B cell (primary cell): ENCODE measurements at regions not wholly inside any gene's neighbourhood (a gene's known extent, or its start where the extent isn't known, plus 50 kb on each side); places are given as distances from the start of the nearest gene placed in this dataset.
"Not testable (repeated sequence)": the region's sequence is repeated elsewhere in the genome, so short reads cannot be mapped to it uniquely, and the experiment has no call there.

ENCODE experiments used
- EZH2 ChIP-seq: IDR thresholded peaks from 2 replicates; pipeline ENCODE4 v1.6.1; 2012; ENCODE audit warnings: borderline replicate concordance, low read depth, mild to moderate bottlenecking, moderate library complexity, low read length; ENCODE audit not compliant: insufficient read depth, poor library complexity, severe bottlenecking
- TF ChIP-seq, protein P1 (sequence below): fragments of 200-600 bp; IDR thresholded peaks from one replicate; pipeline ENCODE4 v1.8.0; 2022; ENCODE audit warnings: antibody characterized with exemption, mild to moderate bottlenecking

DNA sequence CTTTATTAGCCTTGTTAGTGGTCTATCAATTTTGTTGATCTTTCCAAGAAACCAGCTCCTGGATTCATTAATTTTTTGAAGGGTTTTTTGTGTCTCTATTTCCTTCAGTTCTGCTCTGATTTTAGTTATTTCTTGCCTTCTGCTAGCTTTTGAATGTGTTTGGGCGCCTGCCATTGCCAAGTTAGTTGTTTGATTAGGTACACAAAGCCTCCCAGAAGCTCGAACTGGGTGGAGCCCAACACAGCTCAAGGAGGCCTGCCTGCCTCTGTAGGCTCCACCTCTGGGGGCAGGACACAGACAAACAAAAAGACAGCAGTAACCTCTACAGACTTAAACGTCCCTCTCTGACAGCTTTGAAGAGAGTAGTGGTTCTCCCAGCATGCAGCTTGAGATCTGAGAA, 682.3 kb upstream of the ZNF804A start:
- TF ChIP-seq, protein P1, sequence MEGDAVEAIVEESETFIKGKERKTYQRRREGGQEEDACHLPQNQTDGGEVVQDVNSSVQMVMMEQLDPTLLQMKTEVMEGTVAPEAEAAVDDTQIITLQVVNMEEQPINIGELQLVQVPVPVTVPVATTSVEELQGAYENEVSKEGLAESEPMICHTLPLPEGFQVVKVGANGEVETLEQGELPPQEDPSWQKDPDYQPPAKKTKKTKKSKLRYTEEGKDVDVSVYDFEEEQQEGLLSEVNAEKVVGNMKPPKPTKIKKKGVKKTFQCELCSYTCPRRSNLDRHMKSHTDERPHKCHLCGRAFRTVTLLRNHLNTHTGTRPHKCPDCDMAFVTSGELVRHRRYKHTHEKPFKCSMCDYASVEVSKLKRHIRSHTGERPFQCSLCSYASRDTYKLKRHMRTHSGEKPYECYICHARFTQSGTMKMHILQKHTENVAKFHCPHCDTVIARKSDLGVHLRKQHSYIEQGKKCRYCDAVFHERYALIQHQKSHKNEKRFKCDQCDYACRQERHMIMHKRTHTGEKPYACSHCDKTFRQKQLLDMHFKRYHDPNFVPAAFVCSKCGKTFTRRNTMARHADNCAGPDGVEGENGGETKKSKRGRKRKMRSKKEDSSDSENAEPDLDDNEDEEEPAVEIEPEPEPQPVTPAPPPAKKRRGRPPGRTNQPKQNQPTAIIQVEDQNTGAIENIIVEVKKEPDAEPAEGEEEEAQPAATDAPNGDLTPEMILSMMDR, result not testable (repeated sequence)
- not testable (repeated sequence) for TF ChIP-seq EZH2
